ENCODE measurements at regions not wholly inside any gene's neighbourhood (a gene's known extent, or its start where the extent isn't known, plus 50 kb on each side); places are given as distances from the start of the nearest gene placed in this dataset.

GRCh38 chr5:6177926-6178325, 200.4 kb downstream of the MED10 start (continued):
- no peak for TF ChIP-seq CHD7 (IDR thresholded peaks at IDR 0.05; ENCODE audit: insufficient replicate concordance, low read length)
- no peak for TF ChIP-seq CREB1 (IDR thresholded peaks at IDR 0.05)
- TF ChIP-seq GTF2F1 (IDR thresholded peaks at IDR 0.05; ENCODE audit: borderline replicate concordance, low read depth, low read length) = no peak
- no peak for TF ChIP-seq SP2 (IDR thresholded peaks at IDR 0.05; ENCODE audit: low read length)
- TF ChIP-seq RFX5 (IDR thresholded peaks at IDR 0.05; ENCODE audit: borderline replicate concordance, low read depth, low read length) = no peak
- no peak for TF ChIP-seq RXRA (IDR thresholded peaks at IDR 0.05; ENCODE audit: insufficient read depth, low read depth, low read length)
- TF ChIP-seq HDAC6 (IDR thresholded peaks at IDR 0.05; ENCODE audit: low read depth, low read length) = no peak
- no peak for TF ChIP-seq ATF3 (IDR thresholded peaks at IDR 0.05; ENCODE audit: insufficient read depth, low read depth, low read length)
- no peak for TF ChIP-seq BACH1 (IDR thresholded peaks at IDR 0.05; ENCODE audit: low read length)
- TF ChIP-seq MAFK (IDR thresholded peaks at IDR 0.05; ENCODE audit: low read depth, low read length) = no peak
- TF ChIP-seq EP300 (IDR thresholded peaks at IDR 0.05; ENCODE audit: borderline replicate concordance in 1 of 2, low read depth in 2 of 2, low read length in 2 of 2) = no peak

Measured in H1 (cell line).